ENCODE measurements at regions not wholly inside any gene's neighbourhood (a gene's known extent, or its start where the extent isn't known, plus 50 kb on each side); places are given as distances from the start of the nearest gene placed in this dataset.

- TF ChIP-seq EZH2phosphoT487 (IDR thresholded peaks at IDR 0.05; ENCODE audit: insufficient read depth, low read depth) (no peak), EZH2 (IDR thresholded peaks at IDR 0.05; ENCODE audit: insufficient read depth, poor library complexity, severe bottlenecking) (no peak)
Measured at GRCh38 chr14:101179691-101180211, 276.2 kb upstream of the RTL1 start.
